Small intestine (tissue), 7 donors: ENCODE measurements at regions not wholly inside any gene's neighbourhood (a gene's known extent, or its start where the extent isn't known, plus 50 kb on each side); places are given as distances from the start of the nearest gene placed in this dataset.

ENCODE experiments used
- DNase-seq, 2 donors: peaks; one replicate each; pipeline versions ENCODE4 v3.0.0 to v3.0.0-alpha.2; 2013
- FAIRE-seq: peaks from 2 replicates; lab custom pipeline; 2012; peaks lifted over from hg19 to GRCh38; lab: Jason Lieb, UNC
- H3K27ac ChIP-seq, 3 donors: one replicate each; pipeline ENCODE4 v1.5.1; 2013; ENCODE audit warnings: low read length in 2 of 3, mild to moderate bottlenecking in 2 of 3, control low read depth in 1 of 3, inconsistent platforms in 1 of 3, low read depth in 1 of 3, moderate library complexity in 1 of 3
- H3K27me3 ChIP-seq, 3 donors: one replicate each; pipeline ENCODE4 v1.6.1; 2013; ENCODE audit warnings: low read length in 3 of 3, inconsistent platforms in 1 of 3; ENCODE audit not compliant: control insufficient read depth in 3 of 3, insufficient read depth in 3 of 3
- H3K36me3 ChIP-seq, 3 donors: one replicate each; pipeline ENCODE4 v1.6.1; 2013; ENCODE audit warnings: low read length in 3 of 3, inconsistent platforms in 1 of 3, low read depth in 1 of 3, mild to moderate bottlenecking in 1 of 3, moderate library complexity in 1 of 3; ENCODE audit not compliant: control insufficient read depth in 3 of 3, insufficient read depth in 2 of 3
- H3K4me1 ChIP-seq, 3 donors: one replicate each; pipeline ENCODE4 v1.6.1; 2013; ENCODE audit warnings: low read length in 2 of 3, inconsistent platforms in 1 of 3, low read depth in 1 of 3, mild to moderate bottlenecking in 1 of 3, moderate library complexity in 1 of 3; ENCODE audit not compliant: control insufficient read depth in 3 of 3, insufficient read depth in 2 of 3
- H3K4me3 ChIP-seq, 3 donors: one replicate each; pipeline ENCODE4 v1.5.1; 2013; ENCODE audit warnings: low read length in 3 of 3, control low read depth in 1 of 3, inconsistent platforms in 1 of 3, low read depth in 1 of 3, mild to moderate bottlenecking in 1 of 3, moderate library complexity in 1 of 3
- H3K9me3 ChIP-seq, 2 donors: one replicate each; pipeline ENCODE4 v1.6.1; 2013; ENCODE audit warnings: low read depth in 1 of 2, low read length in 1 of 2; ENCODE audit not compliant: control insufficient read depth in 2 of 2, insufficient read depth in 1 of 2
- WGBS, 3 donors: extraction: QIAGEN DNeasy Blood & Tissue Kit; methylation state at CpG; one replicate each; pipeline ENCODE4 v1.1.7; 2013; 5-methylcytosine and 5-hydroxymethylcytosine counted together
- donor health status: healthy with polysubstance abuse.
- donor health status: control.
- donor health status: control.
- donor health status: Bipolar disorder and iron deficiency.
- donor health status: healthy.

GRCh38 chr21:16577975-16578374 lies 848.2 kb downstream of the USP25 start:
- 75 to 95% (median 93%) methylated on average over 1 of the region's 1 CpG for WGBS, 3 donors
- H3K27ac ChIP-seq = no peak overlapping the region
- H3K27me3 ChIP-seq = no peaks in the 10 kb centered on the region
- H3K4me3 ChIP-seq = no peak overlapping the region
- no peaks in the 10 kb centered on the region for H3K9me3 ChIP-seq
- no peak for DNase-seq
- FAIRE-seq = no peak
- H3K36me3 ChIP-seq = no peaks in the 10 kb centered on the region
- no peaks in the 10 kb centered on the region for H3K4me1 ChIP-seq

- Histone ChIP-seq H3K4me3 (no peak overlapping the region), H3K27ac (no peak overlapping the region), H3K27me3 (no peaks in the 10 kb centered on the region), H3K9me3 (peaks cover 0 to 1% of the 10 kb centered on the region in 2 donors), H3K36me3 (no peaks in the 10 kb centered on the region), H3K4me1 (no peaks in the 10 kb centered on the region)
- WGBS, 3 donors = 45 to 55% (median 51%) methylated on average over 3 of the region's 3 CpGs
- FAIRE-seq = no peak
- DNase-seq = no peak
Observed at GRCh38 chr21:16578912-16579311, 849.1 kb downstream of the USP25 start.

GRCh38 chr21:16579538-16579937 lies 849.8 kb downstream of the USP25 start:
- H3K4me3 ChIP-seq = no peak overlapping the region
- no peak for FAIRE-seq
- peak in 1 of 2 donors; percentile 27 for DNase-seq
- H3K4me1 ChIP-seq = no peaks in the 10 kb centered on the region
- H3K27ac ChIP-seq = no peak overlapping the region
- peaks cover 0 to 1% of the 10 kb centered on the region in 2 donors for H3K9me3 ChIP-seq
- 38 to 50% (median 44%) methylated on average over 3 of the region's 3 CpGs for WGBS, 3 donors
- H3K27me3 ChIP-seq = no peaks in the 10 kb centered on the region
- no peaks in the 10 kb centered on the region for H3K36me3 ChIP-seq

DNA sequence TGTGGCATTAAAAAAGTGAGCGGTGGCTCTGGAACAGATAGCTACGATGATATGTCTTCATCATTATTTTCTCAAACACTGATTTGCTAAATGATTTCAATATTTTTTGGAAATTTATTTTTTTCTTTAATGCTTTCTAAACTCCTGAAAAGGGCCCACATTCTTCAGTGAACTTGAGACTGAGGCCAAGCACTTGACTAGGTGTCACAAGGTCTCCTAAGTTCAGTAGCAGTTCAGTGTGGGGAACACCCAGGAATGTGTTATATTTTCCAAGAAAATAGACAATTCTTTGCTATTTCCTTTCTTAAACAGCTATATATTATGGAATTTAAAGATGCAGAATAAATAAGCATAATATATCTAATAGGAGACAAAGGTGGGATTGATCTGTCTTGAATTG lies 850.9 kb downstream of the USP25 start:
- Histone ChIP-seq H3K4me3 (no peak overlapping the region), H3K9me3 (peaks cover 0 to 1% of the 10 kb centered on the region in 2 donors), H3K36me3 (no peaks in the 10 kb centered on the region), H3K27me3 (no peaks in the 10 kb centered on the region), H3K27ac (no peak overlapping the region), H3K4me1 (no peaks in the 10 kb centered on the region)
- FAIRE-seq = no peak
- no peak for DNase-seq
- 91 to 96% (median 96%) methylated on average over 2 of the region's 2 CpGs for WGBS, 3 donors

DNA sequence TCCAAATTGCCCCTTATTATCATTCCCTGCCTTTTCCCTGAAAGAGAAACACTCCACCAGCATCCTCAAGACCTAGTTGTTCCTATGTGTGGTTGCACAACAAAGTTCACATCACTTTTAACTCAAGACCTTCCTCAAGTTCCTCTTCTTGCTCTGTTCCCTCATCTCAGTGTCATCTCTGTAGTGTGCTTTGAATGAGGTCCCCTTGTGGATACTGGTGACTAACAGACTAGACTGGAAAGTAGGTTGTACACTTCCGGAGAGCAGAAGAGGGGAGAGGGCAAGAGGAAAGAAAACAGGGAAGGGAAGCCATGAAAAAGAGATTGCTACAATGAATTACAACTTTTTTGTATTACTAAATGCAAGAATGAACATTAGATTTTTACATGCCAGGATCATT lies 853.8 kb downstream of the USP25 start:
- Histone ChIP-seq H3K4me1 (no peaks in the 10 kb centered on the region), H3K4me3 (no peak overlapping the region), H3K9me3 (peaks cover 0 to 1% of the 10 kb centered on the region in 2 donors), H3K27me3 (no peaks in the 10 kb centered on the region), H3K36me3 (no peaks in the 10 kb centered on the region), H3K27ac (no peak overlapping the region)
- DNase-seq = no peak
- 79 to 100% (median 95%) methylated on average over 1 of the region's 1 CpG for WGBS, 3 donors
- FAIRE-seq = no peak

DNA sequence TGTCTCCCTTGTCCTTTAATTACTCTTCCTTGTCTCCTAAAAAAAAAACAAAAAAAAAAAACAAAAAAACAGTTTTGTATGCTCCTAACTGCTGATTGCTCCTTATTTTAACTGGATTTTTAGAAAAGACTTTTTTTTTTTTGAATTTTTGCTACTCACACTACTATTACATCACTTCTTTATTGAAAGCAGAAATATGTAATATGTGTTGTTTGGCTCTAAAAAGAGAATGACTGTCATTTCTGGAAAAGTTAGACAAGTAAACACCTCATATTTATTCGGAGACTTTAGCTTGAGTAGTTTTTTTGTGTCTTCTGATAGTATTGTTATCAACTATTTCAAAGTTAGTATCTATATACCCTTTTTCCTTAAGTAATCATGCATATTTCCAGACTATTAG lies 855.0 kb downstream of the USP25 start:
- WGBS, 3 donors = 63 to 75% (median 68%) methylated on average over 1 of the region's 1 CpG
- H3K36me3 ChIP-seq = no peaks in the 10 kb centered on the region
- no peak overlapping the region for H3K4me3 ChIP-seq
- H3K4me1 ChIP-seq = no peaks in the 10 kb centered on the region
- H3K9me3 ChIP-seq = peaks cover 0 to 1% of the 10 kb centered on the region in 2 donors
- no peak overlapping the region for H3K27ac ChIP-seq
- no peaks in the 10 kb centered on the region for H3K27me3 ChIP-seq
- DNase-seq = no peak
- FAIRE-seq = no peak

- no peak overlapping the region for H3K27ac ChIP-seq
- H3K27me3 ChIP-seq = no peaks in the 10 kb centered on the region
- DNase-seq = no peak
- no peak for FAIRE-seq
- H3K9me3 ChIP-seq = peaks cover 0 to 1% of the 10 kb centered on the region in 2 donors
- no peak overlapping the region for H3K4me3 ChIP-seq
- H3K4me1 ChIP-seq = no peaks in the 10 kb centered on the region
- WGBS, 3 donors = 79 to 88% (median 87%) methylated on average over 3 of the region's 3 CpGs
- no peaks in the 10 kb centered on the region for H3K36me3 ChIP-seq
Observed at GRCh38 chr21:16585896-16586295, 856.1 kb downstream of the USP25 start.

GRCh38 chr21:16587141-16587581 lies 857.4 kb downstream of the USP25 start:
- peak overlapping the region in 1 of 3 donors; percentile 50 for H3K27ac ChIP-seq

More at GRCh38 chr21:16587141-16587581, 857.4 kb downstream of the USP25 start:
- H3K4me1 ChIP-seq = no peaks in the 10 kb centered on the region
- peak in 1 of 2 donors; percentile 62 for DNase-seq
- H3K9me3 ChIP-seq = peaks cover 0 to 1% of the 10 kb centered on the region in 2 donors
- no peak overlapping the region for H3K4me3 ChIP-seq
- FAIRE-seq = no peak
- H3K36me3 ChIP-seq = no peaks in the 10 kb centered on the region
- no peaks in the 10 kb centered on the region for H3K27me3 ChIP-seq
- WGBS, 3 donors = 27 to 41% (median 35%) methylated on average over 6 of the region's 6 CpGs
